HG02623 (cell line): ENCODE measurements at regions not wholly inside any gene's neighbourhood (a gene's known extent, or its start where the extent isn't known, plus 50 kb on each side); places are given as distances from the start of the nearest gene placed in this dataset.

Source experiments
- ATAC-seq: cut with Tn5 transposase; IDR thresholded peaks from one replicate; pipeline ENCODE4 v1.9.1; 2021; ENCODE audit warnings: moderate library complexity; ENCODE audit not compliant: unreplicated experiment

DNA sequence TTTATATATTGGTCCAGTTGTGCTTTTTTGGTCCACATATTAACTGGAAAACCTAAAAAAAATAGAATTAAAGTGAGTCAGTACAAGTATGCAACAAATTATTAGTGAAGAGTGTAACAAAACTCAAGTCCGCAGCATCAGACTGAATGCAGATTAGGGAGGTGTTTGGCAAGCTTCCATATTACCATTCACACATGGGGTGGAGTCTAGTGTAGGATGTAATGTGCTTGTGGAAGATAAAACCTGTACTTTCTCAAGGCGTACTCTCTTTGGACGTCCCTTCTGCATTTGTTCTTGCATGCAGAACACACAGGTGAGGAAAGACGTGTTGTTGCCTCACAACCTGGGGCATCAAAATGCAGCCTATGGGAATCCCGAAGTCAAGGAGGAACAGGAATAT, 668.7 kb downstream of the MRPL39 start:
- ATAC-seq = no peak

- no peak for ATAC-seq
Observed at GRCh38 chr21:24935991-24936390, 671.3 kb downstream of the MRPL39 start.

DNA sequence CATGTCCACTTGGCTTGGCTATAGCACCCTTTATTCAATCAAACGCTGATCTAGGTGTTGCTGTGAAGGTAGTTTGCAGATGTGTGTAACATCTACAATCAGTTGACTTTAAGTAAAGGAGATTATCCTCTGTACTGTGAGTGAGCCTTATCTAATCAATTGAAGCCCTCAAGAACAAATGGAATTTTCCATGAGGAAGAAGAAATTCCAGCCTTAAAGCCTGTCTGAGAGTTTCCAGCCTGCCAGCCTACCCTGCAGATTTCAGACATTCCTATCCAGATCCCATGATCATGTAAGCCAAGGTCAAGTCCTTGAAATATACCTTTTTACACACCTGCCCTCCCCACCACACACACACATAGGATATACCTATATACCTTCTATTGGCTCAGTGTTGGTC, 696.7 kb downstream of the MRPL39 start:
- no peak for ATAC-seq

- peak; percentile 42 for ATAC-seq
Observed at GRCh38 chr21:24903994-24904635, 703.2 kb downstream of the MRPL39 start.

GRCh38 chr21:24899138-24899537, 708.1 kb downstream of the MRPL39 start:
- peak; percentile 52 for ATAC-seq

DNA sequence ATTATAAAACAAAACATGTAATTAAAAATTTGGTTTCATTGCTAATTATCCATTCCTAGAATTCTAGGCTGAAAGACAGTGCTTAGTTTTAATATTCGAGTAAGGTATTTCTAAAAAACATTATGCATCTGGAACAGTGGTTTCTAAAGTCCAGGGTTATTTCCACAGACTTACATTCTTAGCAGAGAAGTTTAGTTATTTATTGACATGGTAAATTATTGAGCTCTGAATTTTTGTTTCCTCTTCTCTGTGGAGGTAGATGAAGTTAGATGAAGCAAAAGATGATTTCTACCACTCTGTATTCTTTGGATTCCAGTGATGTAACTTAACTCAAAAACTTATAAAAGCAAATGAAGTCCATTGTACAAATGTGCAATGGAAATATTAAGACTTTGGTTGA, 709.4 kb downstream of the MRPL39 start:
- no peak for ATAC-seq

DNA sequence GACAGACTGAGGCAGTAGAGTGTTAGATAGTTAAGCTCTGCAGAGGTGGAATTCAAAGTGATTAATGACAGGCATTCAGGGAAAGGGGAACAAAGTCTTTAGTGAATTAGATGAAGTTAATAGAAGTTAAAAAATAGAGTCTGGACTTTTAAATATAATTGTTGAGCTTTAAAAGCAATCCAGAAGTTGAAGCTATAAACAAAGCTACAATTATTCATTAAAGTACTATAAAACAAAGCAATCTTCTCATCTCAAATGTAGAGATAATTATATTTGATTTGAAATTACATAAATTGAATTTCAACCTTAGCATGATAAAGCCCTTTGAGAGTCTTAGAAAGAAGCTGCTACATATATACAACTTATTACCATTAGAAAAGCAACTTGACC, 710.6 kb downstream of the MRPL39 start:
- no peak for ATAC-seq

- ATAC-seq = peak; percentile 78
Observed at GRCh38 chr21:24895885-24896734, 711.2 kb downstream of the MRPL39 start.

DNA sequence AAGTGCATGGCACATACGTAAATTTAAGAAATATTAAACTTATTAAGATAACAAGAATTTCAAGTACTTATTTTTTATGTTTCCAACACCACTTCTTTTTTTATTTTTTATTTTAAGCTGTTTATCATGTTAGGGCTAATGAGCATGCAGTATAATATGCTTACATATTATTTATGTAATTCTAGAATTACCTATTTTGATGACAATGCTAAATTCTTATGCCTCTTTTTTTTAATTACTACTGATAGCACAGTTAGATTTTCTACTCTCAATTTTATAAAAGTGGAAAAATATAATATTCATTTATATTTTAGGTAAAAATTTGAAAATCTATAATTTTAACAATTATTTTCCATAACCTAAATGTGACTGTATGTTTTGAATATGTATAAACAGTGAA, 713.0 kb downstream of the MRPL39 start:
- ATAC-seq = no peak

DNA sequence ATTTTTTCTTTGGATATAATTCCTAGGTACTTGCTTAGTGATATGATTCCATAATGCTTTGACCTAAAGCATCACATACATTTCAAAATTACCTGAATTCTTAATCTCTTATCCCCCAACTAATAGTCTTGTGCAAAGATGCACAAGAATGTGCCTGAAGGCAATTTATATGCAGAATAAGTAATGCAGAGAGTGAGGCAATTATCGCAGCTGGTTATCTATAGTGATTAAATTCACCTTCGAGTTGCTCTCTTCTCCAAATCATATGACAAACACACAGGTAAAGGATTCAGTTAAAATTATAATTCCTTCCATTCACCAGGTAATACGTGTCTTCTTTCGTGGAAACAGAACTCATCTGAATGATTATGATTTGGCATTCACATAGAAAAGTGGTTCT, 717.3 kb downstream of the MRPL39 start:
- no peak for ATAC-seq

DNA sequence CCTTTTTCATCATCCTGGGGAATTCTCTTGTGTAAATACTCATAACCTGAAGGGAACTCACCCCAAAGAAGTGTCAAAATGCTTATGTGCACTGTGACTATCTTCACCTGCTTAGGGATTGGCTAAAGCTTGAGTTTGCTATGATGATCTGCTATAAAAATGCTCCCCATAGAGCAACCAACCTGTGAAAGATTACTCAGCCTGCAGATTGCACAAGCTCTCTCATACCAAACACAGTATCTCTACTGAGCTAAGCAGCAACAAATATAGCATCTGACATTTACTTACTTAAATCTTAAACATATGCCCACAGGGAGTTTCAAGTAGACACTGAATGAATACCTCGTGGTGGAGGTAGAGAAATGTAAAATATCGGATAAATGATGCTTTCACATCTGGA, 725.8 kb downstream of the MRPL39 start:
- no peak for ATAC-seq

- no peak for ATAC-seq
Observed at GRCh38 chr21:24870633-24871032, 736.6 kb downstream of the MRPL39 start.

- ATAC-seq = no peak
Observed at GRCh38 chr21:24869862-24870261, 737.4 kb downstream of the MRPL39 start.

DNA sequence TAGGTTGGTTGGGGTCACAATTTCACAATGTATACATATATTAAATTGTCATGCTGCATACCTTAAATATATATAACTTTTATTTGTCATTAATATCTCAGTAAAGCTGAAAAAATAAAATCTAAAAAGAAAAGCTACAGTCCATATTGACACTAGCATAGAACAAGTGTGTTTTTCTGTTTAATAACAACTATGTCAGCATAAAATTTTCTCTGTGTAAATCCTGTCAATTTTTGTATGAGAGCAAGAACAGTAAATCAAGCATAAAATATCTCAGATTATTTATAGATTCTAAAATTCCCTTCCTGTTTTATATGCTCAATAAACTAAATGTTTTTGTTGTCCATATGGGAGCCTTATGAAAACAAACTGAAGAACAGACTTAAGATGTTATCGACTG, 739.2 kb downstream of the MRPL39 start:
- ATAC-seq = no peak

DNA sequence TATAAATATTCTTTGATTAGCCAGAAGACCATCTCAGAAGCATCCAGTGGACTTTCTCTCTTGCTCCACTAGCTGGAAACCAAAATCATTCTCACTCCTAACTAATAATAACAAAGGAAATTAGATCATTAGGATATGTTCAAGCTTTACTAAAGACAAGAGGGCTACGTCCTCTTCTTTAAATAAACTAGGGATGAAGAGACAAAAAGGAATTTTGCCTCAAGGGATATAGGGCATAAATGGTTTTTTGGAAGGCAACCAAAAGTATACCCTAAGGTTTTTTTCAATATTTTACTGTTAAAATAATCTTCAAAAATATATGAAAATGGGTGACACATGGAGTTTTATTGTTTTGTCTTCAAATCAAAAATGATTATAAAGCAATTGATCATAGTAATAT, 745.8 kb downstream of the MRPL39 start:
- no peak for ATAC-seq

DNA sequence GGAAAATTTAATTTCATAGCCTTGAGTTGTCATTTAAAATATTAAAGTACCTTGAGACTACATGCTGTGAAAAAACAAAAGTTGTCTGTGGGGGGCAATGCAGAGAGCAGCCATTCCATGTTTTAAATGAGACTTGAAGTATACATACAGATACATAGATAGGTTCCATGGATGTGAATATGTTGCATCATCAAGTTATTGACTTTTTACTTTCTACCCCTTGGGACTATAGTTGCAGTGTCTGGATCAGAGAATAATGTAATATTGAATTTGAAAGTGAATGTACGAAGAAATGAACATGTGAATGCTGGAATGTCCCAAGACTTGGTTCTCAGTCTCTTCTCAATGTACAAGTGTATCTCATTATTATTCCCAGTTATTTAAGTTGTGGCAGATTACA, 751.0 kb downstream of the MRPL39 start:
- ATAC-seq = no peak

- no peak for ATAC-seq
Observed at GRCh38 chr21:24852610-24853195, 754.6 kb downstream of the MRPL39 start.

- no peak for ATAC-seq
Observed at GRCh38 chr21:24850121-24850520, 757.2 kb downstream of the MRPL39 start.

DNA sequence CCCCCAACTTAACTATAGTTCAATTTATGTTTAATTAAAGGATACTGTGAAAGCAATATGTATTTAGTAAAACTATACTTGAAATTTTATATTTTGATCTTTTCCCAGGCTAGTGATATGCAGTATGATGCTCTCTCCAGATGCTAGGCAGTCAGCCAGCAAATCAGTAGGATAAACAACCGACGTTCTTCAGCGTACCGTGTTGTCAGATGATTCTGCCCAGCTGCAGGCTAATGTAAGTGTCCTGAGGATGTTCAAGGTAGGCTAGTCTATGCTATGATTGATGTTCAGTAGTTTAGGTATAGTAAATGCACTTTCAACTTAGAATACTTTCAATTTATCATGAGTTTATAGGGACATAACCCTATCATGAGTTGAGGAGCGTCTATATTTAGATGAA, 762.6 kb downstream of the MRPL39 start:
- ATAC-seq = no peak

- ATAC-seq = no peak
Observed at GRCh38 chr21:24840287-24840686, 767.0 kb downstream of the MRPL39 start.

GRCh38 chr21:24832961-24833360, 774.3 kb downstream of the MRPL39 start:
- no peak for ATAC-seq

GRCh38 chr21:24829397-24829796, 777.9 kb downstream of the MRPL39 start:
- no peak for ATAC-seq
